ENCODE measurements at regions not wholly inside any gene's neighbourhood (a gene's known extent, or its start where the extent isn't known, plus 50 kb on each side); places are given as distances from the start of the nearest gene placed in this dataset.

DNA sequence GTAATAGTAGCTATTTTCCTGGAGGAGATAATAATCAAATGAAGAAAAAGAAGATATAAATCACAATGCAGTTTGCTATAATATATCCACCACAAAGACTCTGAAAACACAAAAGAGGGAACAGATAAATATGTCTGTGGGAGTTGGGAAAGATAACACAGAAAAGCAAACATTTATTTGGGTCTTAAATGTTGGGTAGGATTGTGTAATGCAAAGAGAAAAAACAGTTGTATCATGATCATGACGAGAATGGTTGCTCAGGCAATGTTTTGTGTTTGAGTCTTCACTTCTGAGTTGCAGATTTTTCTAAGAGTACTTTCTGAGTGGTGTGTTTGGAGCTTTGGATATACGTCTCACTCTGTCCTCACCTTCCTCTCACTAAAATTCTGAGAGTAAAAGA, 437.5 kb downstream of the TFEC start:
- H3K36me3 Mint-ChIP-seq (ENCODE audit: insufficient read depth), result peaks cover 10% of the 10 kb centered on the region
- TF ChIP-seq, protein P1, sequence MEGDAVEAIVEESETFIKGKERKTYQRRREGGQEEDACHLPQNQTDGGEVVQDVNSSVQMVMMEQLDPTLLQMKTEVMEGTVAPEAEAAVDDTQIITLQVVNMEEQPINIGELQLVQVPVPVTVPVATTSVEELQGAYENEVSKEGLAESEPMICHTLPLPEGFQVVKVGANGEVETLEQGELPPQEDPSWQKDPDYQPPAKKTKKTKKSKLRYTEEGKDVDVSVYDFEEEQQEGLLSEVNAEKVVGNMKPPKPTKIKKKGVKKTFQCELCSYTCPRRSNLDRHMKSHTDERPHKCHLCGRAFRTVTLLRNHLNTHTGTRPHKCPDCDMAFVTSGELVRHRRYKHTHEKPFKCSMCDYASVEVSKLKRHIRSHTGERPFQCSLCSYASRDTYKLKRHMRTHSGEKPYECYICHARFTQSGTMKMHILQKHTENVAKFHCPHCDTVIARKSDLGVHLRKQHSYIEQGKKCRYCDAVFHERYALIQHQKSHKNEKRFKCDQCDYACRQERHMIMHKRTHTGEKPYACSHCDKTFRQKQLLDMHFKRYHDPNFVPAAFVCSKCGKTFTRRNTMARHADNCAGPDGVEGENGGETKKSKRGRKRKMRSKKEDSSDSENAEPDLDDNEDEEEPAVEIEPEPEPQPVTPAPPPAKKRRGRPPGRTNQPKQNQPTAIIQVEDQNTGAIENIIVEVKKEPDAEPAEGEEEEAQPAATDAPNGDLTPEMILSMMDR (IDR thresholded peaks at IDR 0.05; ENCODE audit: unreplicated experiment), result no peak
- H3K4me3 Mint-ChIP-seq (ENCODE audit: low read depth), result no peak overlapping the region
- no peaks in the 10 kb centered on the region for H3K27me3 Mint-ChIP-seq
- H3K9me3 Mint-ChIP-seq (ENCODE audit: low read depth), result peaks cover 44% of the 10 kb centered on the region
- no peaks in the 10 kb centered on the region for H3K4me1 Mint-ChIP-seq (ENCODE audit: low read depth)
- no peak for DNase-seq (ENCODE audit: low spot score, unreplicated experiment)
- H3K27ac Mint-ChIP-seq, result no peak overlapping the region

GRCh38 chr7:115585015-115585718, 445.4 kb downstream of the TFEC start:
- Mint-ChIP-seq H3K4me1 (ENCODE audit: low read depth) (no peaks in the 10 kb centered on the region), H3K27ac (peak overlapping the region; percentile 27), H3K36me3 (ENCODE audit: insufficient read depth) (peaks cover 2% of the 10 kb centered on the region), H3K27me3 (peaks cover 2% of the 10 kb centered on the region), H3K9me3 (ENCODE audit: low read depth) (peaks cover 36% of the 10 kb centered on the region), H3K4me3 (ENCODE audit: low read depth) (no peak overlapping the region)
- TF ChIP-seq, protein P1 (IDR thresholded peaks at IDR 0.05; ENCODE audit: unreplicated experiment), result no peak
- no peak for DNase-seq (ENCODE audit: low spot score, unreplicated experiment)

DNA sequence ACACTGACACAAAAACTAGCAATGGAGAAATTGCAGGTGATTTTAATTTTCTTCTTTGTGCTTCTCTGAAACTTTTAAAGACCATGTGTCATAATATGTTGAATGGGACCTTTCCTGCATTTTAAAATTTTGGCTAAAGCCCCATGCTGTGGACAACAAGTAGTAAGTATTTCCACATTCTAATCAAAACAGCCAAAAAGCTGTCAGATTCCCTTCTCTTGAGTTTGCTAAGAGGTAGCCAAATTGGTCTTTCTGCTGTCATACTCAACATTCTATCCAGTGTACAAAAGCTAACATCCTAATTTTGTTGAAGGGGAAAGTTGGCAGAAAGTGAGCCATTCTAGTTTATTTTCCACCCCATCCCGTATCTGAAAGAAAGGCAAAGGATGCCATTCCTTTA, 447.6 kb downstream of the TFEC start:
- Mint-ChIP-seq H3K27me3 (peaks cover 2% of the 10 kb centered on the region), H3K9me3 (ENCODE audit: low read depth) (peaks cover 14% of the 10 kb centered on the region), H3K27ac (no peak overlapping the region), H3K4me3 (ENCODE audit: low read depth) (no peak overlapping the region), H3K36me3 (ENCODE audit: insufficient read depth) (no peaks in the 10 kb centered on the region), H3K4me1 (ENCODE audit: low read depth) (no peaks in the 10 kb centered on the region)
- TF ChIP-seq, protein P1 (IDR thresholded peaks at IDR 0.05; ENCODE audit: unreplicated experiment), result no peak
- DNase-seq (ENCODE audit: low spot score, unreplicated experiment), result no peak

DNA sequence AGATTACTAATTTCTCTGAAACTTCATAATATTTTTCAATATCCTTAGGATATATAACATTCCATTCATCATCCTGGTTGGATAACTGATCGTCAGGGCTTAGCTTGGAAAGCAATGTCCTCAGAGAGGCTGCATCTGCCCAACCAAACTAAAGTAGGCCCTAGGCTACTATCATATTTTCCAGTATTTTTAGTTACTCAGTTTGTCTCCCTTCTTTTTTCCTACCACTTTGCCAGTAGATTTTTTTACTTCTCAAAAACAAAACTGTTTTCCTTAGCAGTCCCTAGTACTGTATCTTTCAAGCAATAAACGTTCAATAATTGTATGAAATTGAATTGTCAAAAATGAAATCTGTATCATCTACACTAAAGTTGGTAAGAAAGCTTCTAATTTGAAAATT, 452.0 kb downstream of the TFEC start:
- H3K9me3 Mint-ChIP-seq (ENCODE audit: low read depth), result peaks cover 2% of the 10 kb centered on the region

GRCh38 chr7:115574681-115575291, 455.8 kb downstream of the TFEC start:
- no peak overlapping the region for H3K4me3 Mint-ChIP-seq (ENCODE audit: low read depth)
- DNase-seq (ENCODE audit: low spot score, unreplicated experiment), result no peak
- peaks cover 13% of the 10 kb centered on the region for H3K27me3 Mint-ChIP-seq
- H3K9me3 Mint-ChIP-seq (ENCODE audit: low read depth), result peaks cover 2% of the 10 kb centered on the region
- TF ChIP-seq, protein P1 (IDR thresholded peaks at IDR 0.05; ENCODE audit: unreplicated experiment), result no peak
- H3K36me3 Mint-ChIP-seq (ENCODE audit: insufficient read depth), result no peaks in the 10 kb centered on the region
- H3K4me1 Mint-ChIP-seq (ENCODE audit: low read depth), result peaks cover 18% of the 10 kb centered on the region
- H3K27ac Mint-ChIP-seq, result no peak overlapping the region

More for the DNA sequence above, 452.0 kb downstream of the TFEC start:
- Mint-ChIP-seq H3K4me1 (ENCODE audit: low read depth) (peaks cover 16% of the 10 kb centered on the region), H3K36me3 (ENCODE audit: insufficient read depth) (no peaks in the 10 kb centered on the region), H3K27ac (no peak overlapping the region), H3K27me3 (peaks cover 2% of the 10 kb centered on the region), H3K4me3 (ENCODE audit: low read depth) (no peak overlapping the region)
- DNase-seq (ENCODE audit: low spot score, unreplicated experiment), result no peak
- TF ChIP-seq, protein P1 (IDR thresholded peaks at IDR 0.05; ENCODE audit: unreplicated experiment), result no peak
